HepG2 (cell line): ENCODE measurements at regions not wholly inside any gene's neighbourhood (a gene's known extent, or its start where the extent isn't known, plus 50 kb on each side); places are given as distances from the start of the nearest gene placed in this dataset.

Source experiments
- ATAC-seq: fragments of 200-7000 bp; cut with Tn5 transposase; 3 replicates; pipeline ENCODE4 v1.9.1; 2020; ENCODE audit warnings: mild to moderate bottlenecking, moderate library complexity
- BruUV-seq: library from RNA; stranded (reverse); fragments of 400-500 nt; replicated peaks from 2 replicates; lab custom pipeline; 2021; lab: Mats Ljungman, UMichigan
- CTCF ChIA-PET: fragments of 300-600 bp; formaldehyde crosslinking; extraction: SDS; loops from one replicate; lab custom pipeline; 2021; ENCODE audit warnings: low total read pairs, inconsistent platforms, low intra/inter-chr PET ratio; lab: Yijun Ruan, JAX
- POLR2A ChIA-PET: fragments of 350-600 bp; sonication (Branson Sonifier 250); formaldehyde crosslinking; loops from one replicate; lab custom pipeline; 2020; ENCODE audit warnings: antibody characterized with exemption, inconsistent platforms; lab: Yijun Ruan, JAX
- DNase-seq: peaks from one replicate; pipeline ENCODE4 v3.0.0-alpha.2; 2015; ENCODE audit warnings: low spot score
- FAIRE-seq: peaks from 3 replicates; lab custom pipeline; 2011; peaks lifted over from hg19 to GRCh38; lab: Jason Lieb, UNC
- H2AFZ ChIP-seq: one replicate; pipeline ENCODE4 v1.6.1; 2011; ENCODE audit warnings: low read length, inconsistent platforms
- H3K27ac ChIP-seq: fragments of 300-600 bp; 3 replicates; pipeline ENCODE4 v1.8.0; 2011; ENCODE audit warnings: mixed run types, mild to moderate bottlenecking, mixed read lengths, low read length, inconsistent platforms; ENCODE audit not compliant: insufficient read depth; ENCODE audit errors: extremely low read length
- H3K27me3 ChIP-seq, 2 experiments: fragments of 200-600 bp in 1 of 2; 2 replicates in 1 of 2; 3 replicates in 1 of 2; pipeline versions ENCODE4 v1.6.0 to v1.8.0; 2011; ENCODE audit warnings: low read length in 2 of 2, mild to moderate bottlenecking in 2 of 2, moderate library complexity in 2 of 2, inconsistent platforms in 1 of 2; ENCODE audit not compliant: insufficient read depth in 2 of 2, control insufficient read depth in 1 of 2
- H3K36me3 ChIP-seq, 2 experiments: fragments of 200-600 bp in 1 of 2; replicated peaks in 1 of 2; 2 replicates in 1 of 2; 3 replicates in 1 of 2; pipeline versions ENCODE4 v1.5.1 to v1.8.0; 2011; ENCODE audit warnings: low read length in 2 of 2, inconsistent platforms in 1 of 2; ENCODE audit not compliant: insufficient read depth in 2 of 2, control insufficient read depth in 1 of 2
- H3K4me1 ChIP-seq: 2 replicates; pipeline ENCODE4 v1.5.1; 2012; ENCODE audit warnings: low read length, inconsistent platforms; ENCODE audit not compliant: insufficient read depth
- H3K4me2 ChIP-seq: 2 replicates; pipeline ENCODE4 v1.6.0; 2011; ENCODE audit warnings: low read depth, low read length, inconsistent platforms
- H3K4me3 ChIP-seq, 3 experiments: fragments of 200-600 bp in 1 of 3; sonication (generic), shearing (Covaris generic) in 1 of 3; replicated peaks in 1 of 3; 2 replicates each; pipeline ENCODE4 v1.5.1; 2011 to 2016; ENCODE audit warnings: low read length in 3 of 3, inconsistent platforms in 2 of 3, low read depth in 2 of 3, mild to moderate bottlenecking in 2 of 3, control low read depth in 1 of 3, mixed read lengths in 1 of 3; ENCODE audit not compliant: insufficient read depth in 1 of 3
- H3K79me2 ChIP-seq: one replicate; pipeline ENCODE4 v1.6.1; 2011; ENCODE audit warnings: low read length, inconsistent platforms; ENCODE audit not compliant: insufficient read depth
- H3K9ac ChIP-seq: 2 replicates; pipeline ENCODE4 v1.6.0; 2011; ENCODE audit warnings: mild to moderate bottlenecking, low read depth, low read length, inconsistent platforms; ENCODE audit not compliant: insufficient read depth
- H3K9me3 ChIP-seq: 2 replicates; pipeline ENCODE4 v1.5.1; 2012; ENCODE audit warnings: mild to moderate bottlenecking, low read length
- H4K20me1 ChIP-seq: 2 replicates; pipeline ENCODE4 v1.6.0; 2011; ENCODE audit warnings: inconsistent platforms, mild to moderate bottlenecking, low read length, moderate library complexity; ENCODE audit not compliant: insufficient read depth
- HDAC6 ChIP-seq: fragments of 200-600 bp; sonication (generic); IDR thresholded peaks from 2 replicates; pipeline ENCODE4 v1.7.0; 2017; ENCODE audit warnings: mild to moderate bottlenecking, antibody characterized with exemption, low read length, low read depth
- NFE2 ChIP-seq: sonication (generic); formaldehyde crosslinking; IDR thresholded peaks from 2 replicates; pipeline ENCODE4 v1.4.0; 2020; ENCODE audit warnings: missing genetic modification reagents
- UBTF ChIP-seq: sonication (generic); formaldehyde crosslinking; IDR thresholded peaks from 2 replicates; pipeline ENCODE4 v1.4.0; 2020; ENCODE audit warnings: mild to moderate bottlenecking, missing genetic modification reagents
- ZBTB40 ChIP-seq, 2 experiments: fragments of 450-650 bp in 1 of 2; sonication (generic) in 1 of 2; formaldehyde crosslinking in 1 of 2; IDR thresholded peaks; 2 replicates each; pipeline versions ENCODE4 v1.6.1 to v1.8.0; 2016 to 2022; ENCODE audit warnings: antibody characterized with exemption in 1 of 2, mild to moderate bottlenecking in 1 of 2, missing genetic modification reagents in 1 of 2
- ZNF484 ChIP-seq: sonication (generic); formaldehyde crosslinking; IDR thresholded peaks from 2 replicates; pipeline ENCODE4 v1.5.1; 2020; ENCODE audit warnings: mild to moderate bottlenecking, low read depth, missing genetic modification reagents, borderline replicate concordance
- WGBS: methylation state at CpG from one replicate; pipeline ENCODE4 v1.1.6; 2017; ENCODE audit warnings: low lambda C conversion rate; 5-methylcytosine and 5-hydroxymethylcytosine counted together
- in situ Hi-C: cut with HindIII; loops from 2 replicates; pipeline ENCODE4 v1.10.0; 2017; ENCODE audit warnings: low pct_unique_long_range_greater_than_20kb; ENCODE audit not compliant: extremely low pct_ligation_motif_present
- intact Hi-C: fragments of 100-400 bp; cut with micrococcal nuclease; formaldehyde crosslinking; loops from one replicate; pipeline ENCODE4 v1.10.0; 2022; ENCODE audit not compliant: unreplicated experiment
- TF ChIP-seq, protein P1 (sequence below): sonication (generic); formaldehyde crosslinking; IDR thresholded peaks from 2 replicates; pipeline ENCODE4 v1.4.0; 2020; ENCODE audit warnings: missing genetic modification reagents

GRCh38 chr2:189231719-189232323 is 52.3 kb upstream of the COL5A2 start:
- POLR2A ChIA-PET: no interaction called here
- Histone ChIP-seq H3K9ac (no peak overlapping the region), H3K27ac (no peak overlapping the region), H3K9me3 (no peaks in the 10 kb centered on the region)
- ATAC-seq: no peak
- in situ Hi-C loops: no loop called here
- TF ChIP-seq ZBTB40 (IDR thresholded peaks at IDR 0.05) (no peak), ZBTB40 (CRISPR knock-in tag; IDR thresholded peaks at IDR 0.05) (no peak), ZNF484 (CRISPR knock-in tag) (no peak), NFE2 (no peak), UBTF (CRISPR knock-in tag) (no peak), HDAC6 (no peak)
- TF ChIP-seq, protein P1, sequence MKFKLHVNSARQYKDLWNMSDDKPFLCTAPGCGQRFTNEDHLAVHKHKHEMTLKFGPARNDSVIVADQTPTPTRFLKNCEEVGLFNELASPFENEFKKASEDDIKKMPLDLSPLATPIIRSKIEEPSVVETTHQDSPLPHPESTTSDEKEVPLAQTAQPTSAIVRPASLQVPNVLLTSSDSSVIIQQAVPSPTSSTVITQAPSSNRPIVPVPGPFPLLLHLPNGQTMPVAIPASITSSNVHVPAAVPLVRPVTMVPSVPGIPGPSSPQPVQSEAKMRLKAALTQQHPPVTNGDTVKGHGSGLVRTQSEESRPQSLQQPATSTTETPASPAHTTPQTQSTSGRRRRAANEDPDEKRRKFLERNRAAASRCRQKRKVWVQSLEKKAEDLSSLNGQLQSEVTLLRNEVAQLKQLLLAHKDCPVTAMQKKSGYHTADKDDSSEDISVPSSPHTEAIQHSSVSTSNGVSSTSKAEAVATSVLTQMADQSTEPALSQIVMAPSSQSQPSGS (CRISPR knock-in tag): no peak
- TF ChIP-seq, all 625 proteins: peak for 0
- no peaks in the 10 kb centered on the region for H3K4me1 ChIP-seq
- CTCF ChIA-PET: no interaction called here
- intact Hi-C loops: no loop called here
- FAIRE-seq: no peak
- H3K4me3 ChIP-seq: no peak overlapping the region
- no peaks in the 10 kb centered on the region for H4K20me1 ChIP-seq
- 8% methylated on average over 3 of the region's 3 CpGs for WGBS
- BruUV-seq: no TSS peak
- no peak overlapping the region for H2AFZ ChIP-seq
- H3K27me3 ChIP-seq: no peaks in the 10 kb centered on the region
- H3K4me2 ChIP-seq: no peak overlapping the region
- no peaks in the 10 kb centered on the region for H3K36me3 ChIP-seq
- no peak for DNase-seq
- H3K79me2 ChIP-seq: no peaks in the 10 kb centered on the region
